T1000 (cell line): ENCODE measurements at regions not wholly inside any gene's neighbourhood (a gene's known extent, or its start where the extent isn't known, plus 50 kb on each side); places are given as distances from the start of the nearest gene placed in this dataset.

Experiments
- DNase-seq: peaks from one replicate; lab custom pipeline; 2025; ENCODE audit warnings: mixed read lengths; lab: John Stamatoyannopoulos, UW

GRCh38 chr1:239882967-239883366, 208.7 kb upstream of the FMN2 start:
- no peak for DNase-seq

GRCh38 chr1:239884796-239885195, 206.9 kb upstream of the FMN2 start:
- DNase-seq = no peak

GRCh38 chr1:239886266-239886665, 205.4 kb upstream of the FMN2 start:
- no peak for DNase-seq

GRCh38 chr1:239888639-239889038, 203.0 kb upstream of the FMN2 start:
- no peak for DNase-seq

- DNase-seq = no peak
Observed at GRCh38 chr1:239891621-239892358, 199.9 kb upstream of the FMN2 start.

GRCh38 chr1:239892602-239893001, 199.1 kb upstream of the FMN2 start:
- no peak for DNase-seq

GRCh38 chr1:239893127-239893731, 198.5 kb upstream of the FMN2 start:
- no peak for DNase-seq

DNA sequence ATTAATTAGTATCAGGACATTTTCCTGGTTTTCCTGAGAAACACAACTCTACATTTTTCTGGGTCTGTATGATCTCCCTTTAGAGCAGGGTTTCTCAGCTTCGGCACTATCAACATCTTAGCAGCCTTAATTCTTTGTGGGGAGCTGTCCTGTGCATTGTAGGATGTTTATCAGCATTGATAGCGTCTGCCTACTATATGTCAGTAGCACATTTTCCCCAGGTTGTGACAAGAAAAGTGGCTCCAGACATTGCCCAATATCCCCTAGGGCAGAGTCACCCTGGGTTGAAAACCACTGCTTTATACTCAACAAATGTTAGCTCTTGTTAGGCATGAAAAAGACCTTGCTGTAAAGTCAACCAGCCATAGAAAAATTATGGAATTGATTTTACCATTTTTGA, 195.1 kb upstream of the FMN2 start:
- DNase-seq = no peak

DNA sequence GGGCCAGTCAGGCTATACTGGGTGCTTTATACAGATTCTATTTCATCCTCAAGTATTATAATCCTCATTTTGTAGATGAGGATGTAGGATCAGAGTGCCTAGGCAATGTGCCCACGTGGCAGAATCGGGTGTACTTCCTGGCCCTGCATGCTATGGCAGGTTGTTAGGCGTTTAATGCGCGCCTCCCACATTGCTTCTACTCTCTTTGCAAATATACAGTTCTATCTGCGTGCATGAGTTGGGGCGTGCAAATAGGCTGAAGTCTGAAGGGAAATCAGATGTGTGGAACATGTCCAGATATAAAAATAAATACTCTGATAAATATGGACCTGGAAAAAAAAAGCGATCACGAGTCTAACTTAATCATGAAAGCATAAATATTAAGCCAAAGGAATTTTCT, 194.7 kb upstream of the FMN2 start:
- DNase-seq = no peak

GRCh38 chr1:239897458-239897857, 194.2 kb upstream of the FMN2 start:
- DNase-seq = no peak

DNA sequence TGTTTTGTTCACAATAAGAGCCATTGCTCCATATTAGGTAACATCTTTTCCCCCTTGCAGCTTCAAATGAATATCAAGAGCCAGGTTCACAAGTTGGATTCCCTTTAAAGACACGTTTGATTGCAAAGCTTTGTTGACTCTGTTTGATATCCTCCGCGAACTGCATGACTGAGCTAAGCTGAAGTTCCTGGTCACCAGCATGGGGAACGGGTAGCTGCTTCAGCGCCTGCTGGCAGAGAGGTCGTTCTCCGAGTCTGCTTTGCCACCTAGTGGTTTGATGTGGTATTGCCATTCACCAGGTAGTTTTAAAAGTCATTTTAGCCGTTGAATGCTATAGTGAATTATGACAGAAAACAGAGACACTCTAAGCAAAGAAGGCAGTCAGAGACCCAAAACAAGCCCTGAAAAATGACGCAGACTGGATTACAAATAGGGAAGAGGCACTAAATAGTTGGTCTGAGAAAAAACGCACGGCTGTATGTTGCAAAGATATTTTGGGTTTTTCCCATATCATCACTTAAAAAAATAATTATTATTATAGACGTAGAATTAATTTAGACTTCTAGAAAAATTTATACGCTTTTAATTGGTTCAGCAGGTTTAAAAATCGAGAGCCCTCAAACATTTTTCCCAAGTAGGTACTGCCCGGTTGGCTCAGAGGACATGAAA, 193.5 kb upstream of the FMN2 start:
- peak; percentile 48 for DNase-seq

GRCh38 chr1:239899747-239900146, 191.9 kb upstream of the FMN2 start:
- DNase-seq = no peak

DNA sequence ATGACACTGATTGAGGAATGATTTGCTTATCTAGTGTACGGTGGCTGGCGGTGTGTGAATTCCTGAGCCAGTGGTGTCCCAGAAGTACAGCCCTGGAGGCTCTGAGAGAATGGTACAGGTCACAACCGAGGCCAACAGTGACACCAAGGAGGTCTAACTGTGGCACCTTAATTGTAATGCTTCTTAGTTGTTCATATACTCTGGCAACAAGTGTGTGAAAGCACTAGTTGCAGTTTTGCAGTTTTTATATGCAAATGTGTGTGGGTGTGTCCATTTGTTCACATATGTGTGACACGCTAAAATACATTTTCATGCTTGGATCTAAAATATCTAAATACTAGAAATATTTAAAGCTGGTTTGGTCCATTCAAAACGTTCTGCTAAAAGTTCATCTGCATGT, 185.3 kb upstream of the FMN2 start:
- no peak for DNase-seq

DNA sequence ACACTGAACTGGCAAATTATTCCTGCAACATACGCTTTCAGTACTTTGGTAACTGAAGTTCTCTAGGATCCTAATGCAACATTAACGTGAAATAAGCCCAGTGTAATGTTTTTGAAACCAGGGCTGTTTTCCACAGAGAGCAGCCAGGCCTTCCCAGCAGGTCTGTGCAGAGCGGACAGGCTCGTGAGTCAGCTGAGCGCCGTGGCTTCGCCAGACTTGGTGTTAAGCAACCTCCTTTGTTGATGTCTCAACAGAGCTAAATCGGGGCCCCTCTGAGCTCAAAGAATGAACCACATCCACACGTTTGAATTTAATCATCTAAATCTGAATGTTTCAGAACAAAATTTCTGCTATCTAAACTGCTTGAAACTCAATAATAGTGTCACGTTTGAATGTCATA, 181.8 kb upstream of the FMN2 start:
- peak; percentile 12 for DNase-seq

- DNase-seq = peak; percentile 11
Observed at GRCh38 chr1:239912471-239912870, 179.2 kb upstream of the FMN2 start.

GRCh38 chr1:239913141-239913585, 178.5 kb upstream of the FMN2 start:
- no peak for DNase-seq

GRCh38 chr1:239914751-239915231, 176.9 kb upstream of the FMN2 start:
- DNase-seq = peak; percentile 42

GRCh38 chr1:239918634-239919033, 173.0 kb upstream of the FMN2 start:
- no peak for DNase-seq

- DNase-seq = no peak
Observed at GRCh38 chr1:239920214-239920613, 171.5 kb upstream of the FMN2 start.

DNA sequence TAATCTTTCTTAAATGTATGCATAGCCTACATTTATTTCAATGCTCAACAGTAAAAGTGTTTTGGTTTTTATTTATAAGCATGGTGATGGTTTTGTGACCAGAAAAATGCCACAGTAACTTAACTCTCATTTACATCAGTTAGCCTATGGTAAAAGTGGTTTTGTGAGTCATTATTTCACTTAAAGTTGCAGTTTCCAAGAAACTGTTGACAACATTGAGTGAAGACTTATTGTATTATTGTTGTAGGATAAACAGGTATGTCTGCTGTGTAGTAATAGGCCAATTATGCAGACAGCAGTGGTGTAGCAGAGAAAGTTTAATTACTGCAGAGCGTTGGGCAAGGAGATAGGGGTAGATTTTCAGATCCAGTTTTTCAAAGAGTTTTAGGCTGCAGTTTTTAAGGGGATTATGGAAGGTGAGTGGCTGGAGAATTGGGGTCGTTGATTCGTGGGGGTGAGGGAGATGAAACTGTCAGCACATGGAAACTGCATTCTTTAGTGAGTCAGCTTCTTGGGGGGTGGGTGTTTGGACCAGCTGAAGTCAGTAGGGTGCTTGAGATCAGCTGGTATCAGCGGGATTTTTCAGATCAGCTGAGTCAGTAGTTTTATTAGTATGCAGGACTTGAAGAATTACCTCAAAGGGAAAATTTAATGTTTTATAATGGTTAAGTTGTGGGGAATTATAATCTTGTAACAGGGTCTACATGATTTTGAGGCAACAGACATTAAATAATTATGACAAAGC, 168.7 kb upstream of the FMN2 start:
- DNase-seq = no peak

DNA sequence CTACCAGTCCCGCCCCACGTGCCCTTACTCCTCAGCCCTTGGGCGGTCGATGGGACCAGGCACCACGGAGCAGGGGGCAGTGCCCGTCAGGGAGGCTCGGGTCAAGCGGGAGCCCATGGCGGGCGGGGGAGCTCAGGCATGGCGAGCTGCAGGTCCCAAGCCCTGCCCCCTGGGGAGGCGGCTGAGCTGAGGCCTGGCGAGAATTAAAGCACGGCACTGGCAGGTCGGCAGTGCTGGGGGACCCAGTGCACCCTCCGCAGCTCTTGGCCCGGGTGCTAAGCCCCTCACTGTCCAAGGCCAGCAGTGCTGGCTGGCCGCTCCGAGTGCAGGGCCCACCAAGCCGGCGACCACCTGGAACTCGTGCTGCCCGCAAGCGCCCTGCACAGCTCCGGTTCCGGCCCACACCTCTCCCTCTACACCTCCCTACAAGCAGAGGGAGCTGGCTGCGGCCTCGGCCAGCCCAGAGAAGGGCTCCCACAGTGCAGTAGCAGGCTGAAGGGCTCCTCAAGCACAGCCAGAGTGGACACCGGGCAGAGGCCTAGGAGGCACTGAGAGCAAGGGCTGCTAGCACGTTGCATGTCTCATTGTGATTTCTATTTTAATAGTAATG, 166.8 kb upstream of the FMN2 start:
- DNase-seq = no peak

- no peak for DNase-seq
Observed at GRCh38 chr1:239926184-239926583, 165.5 kb upstream of the FMN2 start.
